NCI-H446 treated with DMSO at 0.1 percent for 48 hours (cell line): ENCODE measurements at regions not wholly inside any gene's neighbourhood (a gene's known extent, or its start where the extent isn't known, plus 50 kb on each side); places are given as distances from the start of the nearest gene placed in this dataset.
"Not testable (repeated sequence)": the region's sequence is repeated elsewhere in the genome, so short reads cannot be mapped to it uniquely, and the experiment has no call there.

Experiments
- DNase-seq: peaks from one replicate; lab custom pipeline; 2025; lab: John Stamatoyannopoulos, UW

DNA sequence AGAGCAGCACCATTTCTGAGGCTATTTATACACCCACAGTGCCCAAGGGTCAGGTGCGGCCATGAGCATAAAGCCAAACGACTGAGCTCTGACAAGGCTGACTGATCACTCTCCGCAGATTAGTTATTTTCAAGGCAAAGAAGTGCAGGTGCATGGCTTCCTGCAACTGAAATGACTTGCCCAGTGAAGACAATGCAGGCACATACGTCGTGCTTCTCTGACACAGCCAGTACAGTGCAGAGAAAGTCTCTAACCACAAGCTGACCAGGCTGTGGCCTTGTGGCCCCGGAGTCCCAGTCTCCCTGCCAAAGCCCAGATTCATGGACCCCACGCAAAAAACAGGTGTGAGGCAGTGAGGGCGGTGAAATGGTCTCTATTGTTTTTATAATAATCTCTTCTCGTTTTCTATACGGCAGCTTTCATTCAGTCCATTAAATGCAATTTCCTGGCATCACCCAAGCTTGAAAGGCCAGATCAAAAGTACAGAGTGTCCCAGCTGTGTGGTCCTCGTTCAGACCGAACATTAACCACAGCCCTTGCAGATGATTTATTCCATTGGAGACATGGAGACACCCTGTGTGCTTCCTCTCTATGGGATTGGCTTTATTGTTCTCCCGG lies 447.0 kb upstream of the ID2 start:
- DNase-seq = no peak

DNA sequence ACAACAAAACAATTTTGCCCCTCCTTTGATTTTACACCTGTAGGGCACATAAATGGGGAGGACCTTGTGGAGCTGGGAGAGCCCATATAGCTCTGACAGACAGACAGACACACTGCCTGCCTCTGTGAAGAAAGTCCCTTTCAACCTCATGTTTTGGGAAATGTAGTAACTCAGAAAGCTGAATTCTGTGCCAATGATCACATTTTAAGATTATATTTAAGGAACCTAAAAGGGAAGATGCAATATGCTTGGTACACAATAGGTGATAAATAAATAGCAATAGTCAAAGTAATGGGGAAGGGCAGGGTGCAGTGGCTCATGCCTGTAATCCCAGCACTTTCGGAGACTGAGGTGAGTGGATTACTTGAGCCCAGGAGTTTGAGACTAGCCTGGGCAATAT lies 446.4 kb upstream of the ID2 start:
- no peak for DNase-seq

DNA sequence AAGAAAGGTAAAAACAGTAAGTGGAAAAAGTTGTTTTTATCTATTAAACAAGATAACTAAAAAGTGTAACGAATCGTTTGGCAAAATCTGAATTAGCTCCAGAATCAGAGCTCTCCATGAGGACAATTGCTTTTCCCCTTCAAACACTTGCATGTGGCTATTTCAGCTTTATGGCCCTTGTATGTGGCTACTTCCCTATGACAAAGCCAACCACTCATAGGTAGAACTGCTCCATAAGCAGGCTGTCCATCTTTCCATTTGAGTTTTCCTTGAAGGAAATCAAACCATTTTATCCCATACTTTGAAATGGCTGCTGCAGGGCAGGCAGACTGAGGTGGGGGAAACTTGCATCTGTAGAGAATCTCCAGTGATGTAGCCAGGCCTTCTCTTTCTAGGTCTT lies 445.5 kb upstream of the ID2 start:
- DNase-seq = no peak

DNA sequence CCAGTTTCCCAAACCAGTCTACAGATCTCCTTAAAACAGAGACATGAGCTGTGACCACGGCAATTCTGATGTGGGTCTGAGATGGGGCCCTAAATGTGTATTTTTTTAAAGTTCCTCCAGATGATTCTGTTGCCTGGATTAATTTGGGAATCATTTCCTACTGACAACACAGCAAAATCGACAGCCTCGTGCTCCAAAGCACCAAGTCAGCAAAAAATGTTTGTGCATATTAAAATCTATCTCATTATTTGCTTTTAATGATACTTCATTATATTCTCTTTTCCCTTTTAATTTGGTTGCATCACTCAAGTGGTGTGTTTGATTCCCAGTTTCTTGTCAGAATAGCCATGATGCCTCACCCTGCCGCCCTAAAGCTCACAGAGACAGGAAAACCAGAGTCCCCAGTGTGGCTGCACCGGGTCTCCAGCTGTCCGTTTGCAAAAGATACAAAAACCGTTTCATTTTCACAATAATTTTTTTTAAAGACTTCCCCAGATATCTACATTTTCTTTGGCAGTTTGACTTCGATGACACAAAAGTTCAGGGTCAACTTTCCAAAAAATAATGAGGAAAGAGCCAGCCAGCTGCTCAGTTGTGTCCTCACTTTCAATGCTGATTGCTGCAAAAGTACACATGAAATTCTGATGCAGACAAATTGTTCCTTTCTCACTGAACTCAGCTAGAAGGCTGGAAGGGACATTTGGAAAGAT lies 443.2 kb upstream of the ID2 start:
- no peak for DNase-seq

DNA sequence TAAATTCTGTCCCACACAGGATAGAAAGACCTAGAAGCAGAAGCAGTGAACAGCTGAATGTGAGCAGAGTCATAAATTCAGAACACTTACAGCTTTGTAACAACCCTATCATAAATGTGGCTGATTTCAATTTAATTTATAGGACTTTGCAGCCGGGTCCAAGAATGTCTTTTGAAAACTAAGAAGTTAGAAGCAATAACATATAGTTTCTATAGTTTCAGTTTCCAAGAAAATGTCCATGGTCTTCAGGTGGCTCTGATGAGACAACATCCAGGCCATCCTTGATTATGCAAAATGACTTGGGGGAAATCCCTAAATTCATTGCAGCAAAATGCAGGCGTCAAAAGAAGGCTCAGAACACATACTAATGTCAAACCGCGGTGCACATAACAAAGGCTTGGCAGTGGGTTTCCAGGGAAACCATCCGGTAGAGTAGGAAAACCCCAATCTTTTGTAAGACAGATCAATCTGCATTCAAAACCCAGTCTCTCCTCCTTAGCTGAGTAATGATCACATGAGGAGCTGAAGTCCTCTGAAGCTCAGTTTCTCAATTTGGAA lies 442.2 kb upstream of the ID2 start:
- no peak for DNase-seq

DNA sequence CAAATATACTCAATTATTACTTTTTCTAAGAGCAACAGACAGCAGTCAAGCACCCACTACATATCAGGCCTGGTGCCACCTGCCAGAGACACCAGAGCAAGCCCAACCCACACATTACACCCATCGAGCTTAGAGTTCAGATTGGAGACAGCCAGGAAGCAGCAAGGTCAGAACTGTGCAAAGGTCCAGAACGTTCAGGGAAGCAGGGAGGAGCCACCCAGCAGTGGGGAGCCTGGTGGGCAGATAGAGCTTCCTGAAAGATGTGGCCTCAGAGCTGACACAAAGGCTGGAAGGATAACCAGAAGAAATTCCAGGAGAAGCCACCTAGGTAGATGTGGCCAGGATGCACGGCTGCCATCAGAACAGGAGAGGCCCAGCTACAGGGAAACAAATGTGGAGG lies 440.5 kb upstream of the ID2 start:
- DNase-seq = no peak

DNA sequence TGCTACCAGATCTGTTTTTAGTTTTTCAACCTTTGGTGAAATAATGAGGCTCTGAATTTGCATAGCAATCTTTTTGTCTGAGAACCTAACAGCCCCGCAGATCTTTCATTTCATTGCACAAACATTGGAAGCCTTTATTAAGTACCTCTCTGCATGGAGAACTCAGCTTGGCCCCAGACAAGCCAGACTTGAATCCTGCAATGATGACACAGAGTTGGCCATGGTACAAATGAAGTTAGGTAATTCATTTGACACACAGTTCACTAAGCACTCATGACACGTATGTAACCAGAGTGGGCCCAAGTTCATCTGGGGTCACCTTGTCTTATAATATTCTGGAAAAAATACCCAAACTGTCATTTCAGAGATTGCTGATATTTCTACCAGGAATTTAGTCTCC lies 439.1 kb upstream of the ID2 start:
- no peak for DNase-seq

DNA sequence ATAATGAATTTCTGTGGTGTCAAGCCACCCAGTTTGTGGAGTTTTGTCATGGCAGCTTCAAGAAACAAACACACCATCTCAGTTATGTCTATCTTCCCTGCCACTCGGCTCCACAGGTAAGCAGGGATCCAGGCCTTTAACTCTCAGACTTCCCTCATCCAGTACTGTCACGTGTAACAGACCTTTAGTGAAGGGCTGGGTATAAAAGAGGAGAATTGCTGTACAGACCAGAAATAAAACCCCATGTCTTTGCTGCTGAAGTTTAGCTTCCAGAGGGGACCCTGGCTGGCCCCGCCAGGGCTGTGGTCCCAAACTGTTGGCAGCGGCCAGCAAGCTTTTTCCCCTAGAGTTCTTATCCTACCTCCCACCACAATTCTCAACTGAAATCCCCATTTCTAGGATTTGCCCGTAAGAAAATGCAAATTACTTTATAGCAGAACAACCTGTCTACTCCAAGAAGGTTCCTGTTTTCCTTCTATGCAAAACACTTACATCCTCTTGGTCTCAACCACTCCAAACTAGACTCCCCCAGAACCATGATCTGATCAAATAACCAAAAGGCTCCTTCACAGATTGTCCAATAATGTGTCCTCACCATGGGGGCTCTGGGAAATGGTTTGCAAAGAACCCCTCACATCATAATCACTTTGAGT lies 438.0 kb upstream of the ID2 start:
- DNase-seq = no peak

DNA sequence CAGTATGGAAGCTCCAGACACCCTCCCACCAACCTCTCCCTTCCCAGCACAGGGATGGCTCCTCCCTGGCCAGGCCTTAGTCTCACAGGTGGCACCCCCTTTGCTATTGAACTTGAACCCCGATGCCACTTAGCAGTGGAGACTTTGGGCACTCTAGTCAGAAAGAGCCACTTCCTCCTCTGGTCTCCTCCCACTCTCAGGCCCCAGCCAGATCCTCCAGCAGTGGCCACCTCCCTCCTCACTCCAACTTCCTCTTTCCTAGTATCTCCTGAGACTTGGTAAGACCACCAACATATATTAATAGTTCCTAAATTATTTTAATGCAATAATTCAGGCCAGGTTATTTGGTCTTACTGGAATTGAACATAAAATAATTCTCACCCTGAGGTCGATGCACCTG lies 437.2 kb upstream of the ID2 start:
- no peak for DNase-seq

DNA sequence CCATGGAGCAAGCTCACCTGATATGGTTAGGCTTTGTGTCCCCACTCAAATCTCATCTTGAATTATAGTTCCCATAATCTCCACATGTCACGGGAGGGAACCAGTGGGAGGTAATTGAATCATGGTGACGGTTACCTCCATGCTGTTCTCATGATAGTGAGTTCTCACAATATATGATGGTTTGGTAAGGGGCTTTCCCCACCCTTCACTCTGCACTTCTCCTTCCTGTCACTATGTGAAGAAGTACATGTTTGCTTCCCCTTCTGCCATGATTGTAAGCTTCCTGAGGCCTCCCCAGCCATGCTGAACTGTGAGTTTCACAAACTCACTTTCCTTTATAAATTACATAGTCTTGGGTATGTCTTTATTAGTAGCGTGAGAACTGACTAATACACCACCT lies 435.7 kb upstream of the ID2 start:
- DNase-seq = no peak

DNA sequence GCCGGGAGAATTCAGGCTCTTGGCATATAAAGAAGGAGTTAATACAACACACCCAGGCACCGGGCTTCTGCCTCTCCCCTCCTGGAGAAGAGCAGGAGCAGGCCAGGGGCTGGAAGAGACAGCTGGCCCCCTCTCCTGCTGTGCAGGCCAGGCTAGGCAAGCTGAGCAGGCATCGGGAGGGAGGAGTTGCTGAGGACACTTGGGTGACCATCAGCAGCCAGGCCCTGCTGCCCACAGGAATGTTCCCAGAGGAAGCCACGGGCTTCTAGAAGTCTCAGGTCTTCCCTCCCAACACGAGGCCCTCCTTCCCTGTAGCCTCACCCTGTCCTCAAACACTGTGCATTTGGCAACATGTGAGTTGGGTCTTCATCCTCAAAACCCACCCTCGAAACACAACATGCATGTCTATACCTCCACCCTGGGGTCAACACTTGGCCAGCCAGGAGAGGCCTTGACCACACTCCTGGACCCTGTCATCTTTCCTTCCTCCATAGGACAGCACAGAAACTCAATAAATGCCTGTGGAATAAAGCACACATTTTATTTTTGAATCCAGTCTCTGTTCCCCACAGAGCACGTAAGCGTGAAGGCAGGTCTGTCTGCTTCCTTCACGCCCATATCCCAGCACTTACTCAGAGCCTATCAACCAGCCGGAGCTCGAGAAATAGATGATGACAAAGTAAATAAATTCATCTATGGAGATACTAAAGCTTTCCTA lies 433.8 kb upstream of the ID2 start:
- DNase-seq = no peak

DNA sequence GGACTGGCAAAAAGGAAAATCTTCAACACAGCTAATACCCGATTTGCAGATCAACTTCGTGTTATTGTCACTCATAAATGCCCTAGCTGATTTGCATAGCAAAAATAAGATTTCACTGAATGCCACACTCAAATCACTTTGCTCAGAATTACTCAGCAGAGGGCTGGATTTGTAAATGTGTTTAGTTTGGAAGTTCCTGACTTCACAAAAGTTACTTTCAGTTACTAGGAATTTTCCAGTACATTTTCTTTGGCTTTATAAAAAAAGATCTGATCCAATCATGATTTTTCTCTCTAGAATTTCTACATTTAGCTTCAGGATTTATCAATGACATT lies 433.3 kb upstream of the ID2 start:
- no peak for DNase-seq

DNA sequence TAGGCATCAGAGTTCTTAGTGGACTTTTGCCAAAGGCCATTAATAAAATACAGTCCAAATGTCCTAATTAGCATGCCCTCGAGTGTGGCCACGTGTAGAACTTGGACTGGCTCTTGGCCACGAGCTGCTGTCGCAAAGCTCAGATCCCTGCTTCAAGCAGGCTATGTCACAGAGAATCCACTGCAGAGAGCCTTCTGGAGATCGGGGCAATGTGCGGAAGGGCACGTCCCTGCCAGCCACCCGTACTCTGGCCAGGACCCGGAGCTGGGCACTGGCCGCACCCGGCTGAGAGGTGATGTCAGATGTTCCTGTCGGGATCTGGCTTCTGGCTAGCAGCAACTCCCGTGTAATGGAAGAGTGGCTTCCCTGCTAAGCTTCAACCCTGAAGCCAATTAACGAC lies 432.7 kb upstream of the ID2 start:
- no peak for DNase-seq

DNA sequence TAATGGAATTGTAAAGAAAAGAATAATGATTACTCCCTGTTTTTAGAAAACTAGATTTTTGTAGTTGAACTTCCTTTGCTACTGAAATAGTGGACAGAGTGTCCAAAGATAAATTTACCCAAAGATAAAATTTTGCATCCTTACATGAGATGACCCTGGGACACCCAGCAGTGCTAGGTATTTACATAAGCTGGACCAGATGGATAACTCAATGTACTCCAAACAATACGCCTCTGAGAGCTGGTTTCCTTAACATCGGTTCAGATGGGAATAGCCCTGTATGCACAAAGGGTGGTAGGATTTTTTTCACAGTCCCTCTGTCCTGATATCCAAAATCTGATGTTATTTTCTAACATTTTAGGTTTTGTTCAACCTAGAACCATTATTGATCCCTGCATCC lies 432.1 kb upstream of the ID2 start:
- DNase-seq = no peak

DNA sequence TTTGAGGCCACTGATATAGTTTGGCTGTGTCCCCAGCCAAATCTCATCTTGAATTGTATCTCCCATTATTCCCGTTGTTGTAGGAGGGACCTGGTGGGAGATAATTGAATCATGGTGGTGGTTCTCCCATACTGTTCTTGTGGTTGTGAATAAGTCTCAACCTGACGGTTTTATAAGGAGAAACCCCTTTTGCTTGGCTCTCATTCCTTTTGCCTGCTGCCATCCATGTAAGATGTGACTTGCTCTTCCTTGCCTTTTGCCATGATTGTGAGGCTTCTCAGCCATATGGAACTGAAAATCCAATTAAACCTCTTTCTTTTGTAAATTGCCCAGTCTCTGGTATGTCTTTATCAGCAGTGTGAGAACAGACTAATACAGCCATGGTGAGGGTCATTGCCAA lies 431.6 kb upstream of the ID2 start:
- DNase-seq = not testable (repeated sequence)

DNA sequence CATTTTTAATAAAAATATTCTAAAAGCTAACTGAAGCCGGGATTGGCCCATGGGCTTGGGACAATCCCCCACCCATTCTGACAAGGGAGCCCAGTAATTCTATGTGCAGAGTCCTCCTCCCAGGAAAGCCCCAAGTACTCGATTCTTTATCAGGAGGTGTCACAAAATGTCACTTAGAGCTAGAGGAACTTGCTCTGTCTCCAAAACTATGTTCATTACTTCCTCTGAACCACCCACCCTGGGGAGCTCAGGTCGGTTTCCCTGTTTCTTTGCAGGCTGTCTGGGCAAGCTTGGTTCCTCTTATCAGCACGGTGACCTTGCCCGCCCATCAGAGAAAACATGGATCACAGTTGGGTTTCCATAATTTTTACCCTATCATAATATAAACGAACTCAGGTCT lies 430.6 kb upstream of the ID2 start:
- DNase-seq = no peak

DNA sequence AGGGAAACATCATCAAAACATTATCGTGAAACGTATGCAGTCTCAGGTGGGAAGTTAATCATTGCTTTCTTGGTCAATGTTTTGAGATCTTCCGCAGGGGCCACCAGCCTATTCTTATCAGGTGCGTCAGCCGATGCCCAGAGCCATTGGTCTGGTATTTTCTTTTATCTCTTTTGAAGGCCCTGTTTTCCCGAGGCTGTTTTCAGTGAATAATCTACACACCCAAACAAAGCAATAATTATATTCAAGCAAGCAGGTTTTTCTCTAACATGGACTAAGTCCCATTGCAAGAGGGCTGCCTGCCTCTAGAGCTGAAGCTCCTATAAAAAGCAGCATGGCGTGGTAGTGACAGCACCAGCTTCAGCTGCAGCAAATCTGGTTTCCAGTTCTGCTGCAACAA lies 430.0 kb upstream of the ID2 start:
- DNase-seq = no peak

DNA sequence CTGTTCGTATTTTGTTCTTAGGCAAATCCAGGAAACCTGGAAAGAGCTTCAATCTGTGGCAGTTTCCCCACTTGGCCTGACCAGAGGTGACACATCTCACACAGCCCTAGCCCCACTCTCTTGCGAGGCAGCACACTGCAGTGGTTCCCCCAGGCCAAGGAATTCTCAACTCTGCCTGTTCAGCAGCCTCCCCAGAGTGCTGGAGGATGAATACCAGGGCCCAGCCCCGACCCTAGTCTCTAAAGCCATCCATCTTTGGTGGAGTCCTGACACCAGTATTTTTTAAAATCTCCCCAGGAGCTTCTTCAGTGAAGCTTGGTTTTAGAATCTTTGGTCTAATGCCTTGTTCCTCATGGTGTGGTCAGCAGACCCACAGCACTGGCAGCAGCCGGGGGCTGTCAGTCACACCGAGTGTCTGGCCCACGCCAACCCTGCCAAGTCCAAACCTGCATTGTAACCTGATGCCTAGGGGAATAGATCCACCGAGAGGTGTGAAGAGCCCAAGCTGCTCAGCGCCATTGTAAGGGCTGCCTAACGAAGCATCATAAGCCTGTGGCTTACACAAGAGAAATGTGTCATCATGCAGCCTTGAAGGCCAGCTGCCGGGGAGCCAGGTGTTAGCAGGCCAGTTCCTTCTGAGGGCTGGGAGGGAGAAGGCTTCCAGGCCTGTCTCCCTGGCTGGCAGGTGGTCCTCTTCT lies 428.7 kb upstream of the ID2 start:
- peak; percentile 22 for DNase-seq

DNA sequence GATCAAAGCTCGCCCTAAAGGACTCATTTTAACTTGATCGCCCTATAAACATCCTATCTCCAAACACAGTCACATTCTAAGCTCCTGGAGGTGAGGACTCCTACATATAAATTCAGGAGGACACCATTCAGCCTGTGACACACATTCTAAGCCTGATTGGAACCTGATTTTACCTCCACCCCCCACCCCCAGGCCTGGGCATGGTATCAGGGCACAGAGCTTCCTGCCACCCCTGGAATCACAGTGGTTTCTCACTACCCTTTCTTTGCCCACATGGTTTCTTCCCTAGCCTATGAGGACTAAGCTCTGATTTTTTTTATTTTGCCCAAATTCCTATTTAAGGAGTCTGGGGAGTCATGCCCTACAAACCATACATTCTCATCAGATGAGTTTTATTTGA lies 428.1 kb upstream of the ID2 start:
- no peak for DNase-seq

DNA sequence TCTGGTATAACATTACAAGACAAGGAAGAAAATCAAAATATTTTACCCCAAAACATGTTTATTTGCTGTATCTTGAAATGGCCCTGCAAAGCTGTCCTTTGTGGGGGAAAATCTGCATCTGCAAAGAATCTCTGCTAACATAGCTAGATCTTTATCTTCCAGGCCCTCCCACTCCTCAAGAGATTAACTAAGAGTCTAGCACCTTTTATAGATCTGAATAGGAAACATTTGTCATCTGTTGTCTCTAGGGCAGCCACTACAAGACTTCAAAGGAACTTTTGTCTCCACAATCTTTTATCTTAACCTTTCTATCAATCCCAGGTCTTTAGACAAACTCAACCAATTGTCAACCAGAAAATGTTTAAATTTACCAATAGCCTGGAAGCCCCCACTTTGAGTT lies 427.6 kb upstream of the ID2 start:
- DNase-seq = not testable (repeated sequence)

DNA sequence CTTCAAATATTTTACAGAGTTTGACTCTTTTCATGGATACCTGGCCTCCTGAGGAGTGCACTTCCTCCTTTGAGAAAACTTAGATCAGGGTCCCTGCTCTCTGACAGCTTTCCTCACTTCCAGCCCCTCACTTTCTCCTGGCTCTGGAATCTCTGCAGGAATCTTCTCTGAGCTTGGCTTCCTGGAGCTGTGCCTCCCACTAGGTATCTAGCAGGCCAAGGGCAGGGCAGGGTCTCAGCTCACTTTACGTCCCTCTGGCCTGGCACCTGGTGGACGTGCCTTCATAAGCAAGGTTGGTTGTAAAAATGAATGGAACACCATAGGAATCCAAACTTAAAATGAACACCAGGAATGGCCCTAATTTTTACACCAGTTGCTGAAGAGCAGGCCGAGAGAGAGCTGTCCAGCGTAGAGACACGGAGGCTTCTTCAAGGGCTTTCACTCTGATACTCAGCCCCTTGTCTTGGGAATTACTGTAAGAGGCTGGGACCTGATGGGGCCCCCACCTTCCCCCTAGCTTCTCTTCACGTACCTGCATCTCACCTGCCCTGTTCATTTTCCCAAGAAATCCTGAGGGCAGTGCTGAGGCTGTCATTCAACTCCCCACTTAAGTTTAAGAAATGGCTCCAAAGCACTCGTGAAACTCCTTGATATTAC lies 426.9 kb upstream of the ID2 start:
- no peak for DNase-seq

DNA sequence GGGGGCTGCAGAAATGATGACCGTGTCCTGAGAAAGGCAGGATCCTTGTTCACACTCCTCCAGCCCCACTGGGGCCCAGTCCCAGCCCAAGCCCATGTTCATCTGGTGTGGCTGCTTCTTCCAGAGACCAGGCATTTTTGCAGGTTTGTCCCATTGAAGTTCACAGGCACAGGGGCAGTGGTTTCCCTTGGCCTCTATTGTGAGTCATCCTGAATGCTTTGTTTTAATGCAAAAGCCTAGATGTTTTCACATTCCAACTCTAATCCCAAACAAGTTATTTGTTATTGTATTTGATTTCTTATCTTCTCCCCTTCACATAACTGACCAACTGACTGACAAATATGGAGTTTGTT lies 426.4 kb upstream of the ID2 start:
- no peak for DNase-seq
